GM21360 (cell line): ENCODE measurements at regions not wholly inside any gene's neighbourhood (a gene's known extent, or its start where the extent isn't known, plus 50 kb on each side); places are given as distances from the start of the nearest gene placed in this dataset.
"Not testable (repeated sequence)": the region's sequence is repeated elsewhere in the genome, so short reads cannot be mapped to it uniquely, and the experiment has no call there.

Source experiments
- ATAC-seq: cut with Tn5 transposase; IDR thresholded peaks from one replicate; pipeline ENCODE4 v1.9.1; 2021; ENCODE audit warnings: mild to moderate bottlenecking, moderate library complexity; ENCODE audit not compliant: unreplicated experiment

GRCh38 chr3:66552846-66553245 is 52.0 kb upstream of the LRIG1 start:
- ATAC-seq, result no peak

DNA sequence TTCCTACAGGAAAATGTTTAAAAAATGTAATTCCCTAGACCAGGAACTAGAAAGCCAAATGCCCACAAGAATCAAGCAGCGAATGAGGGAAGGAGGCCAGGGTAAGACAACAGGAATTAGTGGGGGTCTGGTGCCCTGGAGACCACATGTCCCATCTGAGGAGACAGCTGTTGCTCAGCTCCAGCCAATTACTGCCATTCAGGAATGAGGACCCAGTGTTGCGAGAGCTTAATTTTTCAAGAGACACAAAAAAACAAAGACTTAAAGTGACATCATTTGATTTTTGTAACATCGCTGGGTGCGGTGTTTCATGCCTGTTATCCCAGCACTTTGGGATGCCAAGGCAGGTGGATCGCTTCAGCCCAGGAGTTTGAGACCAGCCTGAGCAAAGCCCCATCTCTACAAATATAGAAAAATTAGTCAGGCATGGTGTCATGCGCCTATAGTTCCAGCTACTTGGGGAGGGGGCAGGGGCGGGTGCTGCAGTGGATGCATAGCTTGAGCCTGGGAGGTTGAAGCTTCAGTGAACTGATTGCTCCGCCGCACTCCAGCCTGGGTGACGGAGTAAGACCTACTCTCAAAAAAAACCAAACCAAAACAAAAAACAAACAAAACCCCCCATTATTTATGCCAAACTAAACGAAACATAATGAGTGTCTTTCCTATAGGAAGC is 52.8 kb upstream of the LRIG1 start:
- ATAC-seq, result no peak

DNA sequence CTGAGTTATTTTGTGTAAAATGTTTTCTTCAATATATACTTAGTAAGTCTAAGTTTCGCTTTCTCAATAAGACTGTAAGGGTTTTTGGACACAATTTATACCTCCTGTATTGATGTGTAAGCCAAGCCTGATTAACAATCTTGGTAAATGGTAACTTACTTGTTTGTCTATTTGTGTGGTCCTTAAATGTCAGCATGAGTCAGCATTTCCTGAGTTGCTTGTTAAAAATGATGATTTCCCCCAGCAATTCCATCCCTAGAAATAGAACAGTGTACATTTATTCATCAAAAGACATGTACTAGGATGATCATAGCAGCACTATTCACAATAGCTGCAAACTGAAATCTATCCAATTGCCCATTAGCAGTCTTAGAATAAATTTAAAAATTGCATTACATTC is 53.4 kb upstream of the LRIG1 start:
- no peak for ATAC-seq

DNA sequence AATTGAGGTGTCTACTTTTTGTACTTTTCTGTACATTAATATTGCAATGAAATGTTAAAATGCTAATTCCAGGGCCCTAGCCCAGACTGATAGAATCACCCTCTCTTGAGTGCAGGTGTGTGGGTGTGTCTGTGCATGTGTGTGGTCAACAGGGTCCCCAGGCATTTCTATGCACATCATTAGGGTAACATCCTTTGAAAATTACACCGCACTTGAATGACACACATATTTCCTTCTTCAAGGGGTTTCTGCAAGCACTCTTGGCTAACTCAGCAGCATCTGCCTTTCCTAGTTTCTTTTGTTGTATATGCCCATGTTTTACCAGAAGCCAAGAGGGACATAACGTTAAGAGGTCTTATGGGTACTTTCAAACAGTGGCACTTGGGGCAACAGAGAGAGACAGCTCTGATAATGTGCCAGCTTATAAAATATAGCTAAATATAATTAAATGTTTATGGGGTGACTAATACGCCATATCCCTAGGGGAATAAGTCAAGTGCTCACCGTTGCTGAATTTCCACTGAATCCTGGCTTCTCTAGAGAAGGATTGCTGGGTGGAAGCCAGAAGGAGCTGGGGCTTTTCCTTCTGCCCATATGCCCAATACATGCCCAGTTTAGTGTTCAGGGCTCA is 54.5 kb upstream of the LRIG1 start:
- no peak for ATAC-seq

GRCh38 chr3:66557170-66557569 is 56.3 kb upstream of the LRIG1 start:
- ATAC-seq, result no peak

DNA sequence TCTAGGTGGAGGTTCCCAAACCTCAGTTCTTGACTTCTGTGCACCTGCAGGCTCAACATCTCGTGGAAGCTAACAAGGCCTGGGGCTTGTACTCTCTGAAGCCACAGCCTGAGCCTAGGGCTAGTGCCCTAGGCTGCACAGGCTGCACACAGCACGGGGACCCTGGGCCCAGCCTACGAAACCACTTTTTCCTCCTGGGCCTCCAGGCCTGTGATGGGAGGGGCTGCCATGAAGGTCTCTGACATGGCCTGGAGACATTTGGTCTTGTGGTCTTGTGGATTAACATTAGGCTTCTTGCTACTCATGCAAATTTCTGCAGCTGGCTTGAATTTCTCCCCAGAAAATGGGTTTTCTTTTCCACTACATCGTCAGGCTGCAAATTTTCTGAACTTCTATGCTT is 59.1 kb upstream of the LRIG1 start:
- ATAC-seq, result not testable (repeated sequence)

- ATAC-seq, result no peak
These were observed 60.5 kb upstream of the LRIG1 start for GRCh38 chr3:66561367-66561766.

- no peak for ATAC-seq
These were observed 64.5 kb upstream of the LRIG1 start for GRCh38 chr3:66565301-66565700.

DNA sequence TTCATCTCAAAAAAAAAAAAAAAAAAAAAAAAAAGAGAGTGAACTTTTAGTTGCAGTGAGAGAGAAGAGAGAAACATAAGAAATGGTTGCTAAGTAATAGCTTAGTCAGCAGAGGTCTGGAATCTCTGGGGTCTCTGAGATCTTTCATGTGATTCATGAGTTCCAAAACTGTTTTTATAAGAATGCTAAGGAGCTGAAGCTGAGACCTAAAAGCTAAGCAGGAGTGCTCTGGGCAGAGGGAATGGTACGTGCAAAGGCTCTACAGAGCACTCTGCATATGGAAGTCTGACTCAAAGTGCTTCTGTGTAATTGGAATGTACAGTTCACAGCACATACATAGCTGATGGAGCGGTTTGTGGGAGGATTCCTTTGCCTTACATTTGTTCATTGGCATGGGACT is 66.3 kb upstream of the LRIG1 start:
- no peak for ATAC-seq

DNA sequence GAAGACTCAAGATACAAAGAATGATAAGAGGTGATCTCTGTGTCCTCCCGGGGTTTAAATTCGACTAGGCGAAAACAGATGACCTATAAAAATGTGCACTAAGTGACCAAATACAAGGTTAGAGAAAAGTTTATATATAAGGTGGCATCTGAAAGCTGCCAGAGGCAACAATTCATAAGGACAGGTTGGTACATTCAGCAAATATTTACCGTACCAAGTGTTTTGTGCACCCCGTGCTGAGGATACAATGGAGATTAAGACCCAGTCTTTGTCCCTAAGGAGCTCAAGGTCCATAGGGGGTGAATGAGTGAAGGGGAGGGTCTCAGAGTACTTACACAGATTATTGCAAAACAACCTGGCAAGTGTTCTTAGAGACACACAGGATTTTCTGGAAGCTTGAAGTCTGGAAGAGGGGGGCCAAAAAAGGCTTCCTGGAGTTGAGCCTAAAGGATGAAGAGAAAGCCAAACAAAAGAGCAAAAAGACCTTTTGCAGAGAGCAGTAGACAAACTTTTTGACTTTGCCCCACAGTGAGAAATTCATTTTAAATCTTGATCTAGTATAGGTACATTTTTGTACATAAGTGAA is 71.4 kb upstream of the LRIG1 start:
- no peak for ATAC-seq

- peak; percentile 98 for ATAC-seq
These were observed 72.3 kb upstream of the LRIG1 start for GRCh38 chr3:66572938-66573710.

- ATAC-seq, result no peak
These were observed 73.3 kb upstream of the LRIG1 start for GRCh38 chr3:66574091-66574490.

- no peak for ATAC-seq
These were observed 76.8 kb upstream of the LRIG1 start for GRCh38 chr3:66577426-66578203.

GRCh38 chr3:66581256-66581655 is 80.4 kb upstream of the LRIG1 start:
- no peak for ATAC-seq

- ATAC-seq, result peak; percentile 95
These were observed 82.0 kb upstream of the LRIG1 start for GRCh38 chr3:66582721-66583423.

DNA sequence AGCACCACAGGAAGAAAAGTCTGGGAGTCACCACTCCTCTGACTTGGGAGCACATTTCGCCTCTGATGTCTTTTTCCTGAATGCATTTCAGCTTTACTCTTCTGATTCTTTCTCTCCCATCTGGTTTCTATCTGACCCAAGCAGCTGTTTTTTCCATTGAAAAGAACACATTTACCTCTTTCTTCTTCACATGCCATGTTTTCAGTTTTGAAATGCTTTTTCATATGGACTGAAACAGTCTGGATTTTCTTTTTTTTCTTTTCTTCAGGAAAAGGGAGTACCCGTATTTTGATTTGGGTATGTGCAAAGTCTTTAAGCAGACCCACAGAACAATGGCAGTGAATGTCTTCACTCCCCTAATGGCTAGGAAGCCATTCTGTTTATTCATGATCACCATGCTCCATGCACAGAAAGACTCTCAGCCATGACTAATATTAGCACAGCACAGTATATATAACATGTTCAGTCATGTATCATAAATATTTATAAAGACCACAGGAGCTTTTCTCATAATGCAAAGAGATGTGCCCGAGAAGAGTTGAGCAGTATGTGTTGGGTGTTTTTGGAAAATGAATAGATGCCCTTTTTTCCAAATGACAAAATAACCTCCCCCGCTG is 82.7 kb upstream of the LRIG1 start:
- no peak for ATAC-seq

- no peak for ATAC-seq
These were observed 84.8 kb upstream of the LRIG1 start for GRCh38 chr3:66585520-66586095.

DNA sequence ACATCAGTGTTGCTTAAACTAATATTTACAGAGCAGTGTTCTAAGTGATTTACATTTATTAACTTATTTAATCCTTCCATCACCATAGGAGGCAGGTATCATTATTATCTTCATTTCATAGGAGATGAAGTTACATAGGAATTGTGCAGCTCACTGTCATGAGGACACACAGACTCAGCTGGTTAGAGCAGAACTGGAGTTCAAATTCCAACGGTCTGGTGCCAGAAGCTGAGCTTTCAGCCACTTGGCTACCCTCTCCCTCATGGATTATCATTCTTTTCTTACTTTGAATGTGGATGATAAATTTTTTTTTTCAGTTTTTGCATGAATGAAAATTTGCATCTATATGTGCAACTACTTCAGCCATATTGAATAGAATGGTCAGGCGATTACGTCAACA is 86.0 kb upstream of the LRIG1 start:
- ATAC-seq, result no peak

DNA sequence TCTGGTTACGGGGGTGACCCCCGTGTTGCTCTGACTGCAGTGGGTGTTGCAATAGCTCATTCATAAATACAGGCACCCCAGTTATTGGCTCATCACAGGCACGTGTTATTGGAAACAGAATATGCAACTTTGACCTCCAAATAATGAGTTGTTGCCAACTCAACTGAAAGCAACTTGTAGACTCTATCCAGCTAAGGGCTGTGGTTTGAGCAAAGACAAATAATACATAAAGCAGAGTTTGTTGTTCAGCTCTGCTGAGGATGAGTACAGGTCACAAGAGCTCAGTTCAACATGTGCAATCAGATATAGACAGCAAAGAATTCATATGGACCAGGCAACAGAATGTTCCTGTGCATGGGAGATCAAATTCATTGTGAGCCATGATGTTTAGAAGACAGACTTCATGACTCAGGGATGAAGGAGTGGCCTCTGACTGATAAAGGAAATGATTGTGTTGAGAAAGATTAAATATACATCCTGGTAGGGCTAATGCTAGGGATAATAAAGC is 87.6 kb upstream of the LRIG1 start:
- no peak for ATAC-seq
